IPS-18c (cell line): ENCODE measurements at regions not wholly inside any gene's neighbourhood (a gene's known extent, or its start where the extent isn't known, plus 50 kb on each side); places are given as distances from the start of the nearest gene placed in this dataset.
"Not testable (repeated sequence)": the region's sequence is repeated elsewhere in the genome, so short reads cannot be mapped to it uniquely, and the experiment has no call there.

Source experiments
- H3K4me3 ChIP-seq: 2 replicates; pipeline ENCODE4 v1.7.0; 2013; ENCODE audit warnings: low read depth, mild to moderate bottlenecking, low read length, moderate library complexity; ENCODE audit not compliant: insufficient read depth
- H3K9me3 ChIP-seq: one replicate; pipeline ENCODE4 v1.6.1; 2013; ENCODE audit warnings: mild to moderate bottlenecking, low read length, moderate library complexity; ENCODE audit not compliant: control insufficient read depth, insufficient read depth

GRCh38 chr16:33987348-33987963 is 528.0 kb downstream of the TP53TG3F start:
- not testable (repeated sequence) for H3K9me3 ChIP-seq, H3K4me3 ChIP-seq

DNA sequence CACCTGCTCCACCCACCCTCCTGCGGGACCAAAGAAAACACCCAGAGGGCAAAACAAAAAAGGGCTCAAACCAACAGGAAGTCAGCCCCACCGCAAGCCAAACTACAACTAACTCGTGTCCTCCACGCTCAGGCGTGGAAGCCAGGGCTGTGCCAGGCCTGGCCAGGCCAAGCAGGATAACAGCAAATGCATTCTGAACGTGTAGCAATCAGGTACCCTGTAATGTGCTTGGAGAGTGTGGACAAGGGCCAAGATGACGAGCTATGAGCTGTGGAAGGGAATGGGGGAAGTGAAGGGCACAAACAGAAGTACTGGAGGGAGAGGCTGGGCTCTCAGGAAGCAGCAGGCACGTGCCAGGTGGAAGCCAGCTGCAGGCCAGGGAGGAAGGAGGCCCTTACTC is 528.6 kb downstream of the TP53TG3F start:
- H3K4me3 ChIP-seq, H3K9me3 ChIP-seq: not testable (repeated sequence)

DNA sequence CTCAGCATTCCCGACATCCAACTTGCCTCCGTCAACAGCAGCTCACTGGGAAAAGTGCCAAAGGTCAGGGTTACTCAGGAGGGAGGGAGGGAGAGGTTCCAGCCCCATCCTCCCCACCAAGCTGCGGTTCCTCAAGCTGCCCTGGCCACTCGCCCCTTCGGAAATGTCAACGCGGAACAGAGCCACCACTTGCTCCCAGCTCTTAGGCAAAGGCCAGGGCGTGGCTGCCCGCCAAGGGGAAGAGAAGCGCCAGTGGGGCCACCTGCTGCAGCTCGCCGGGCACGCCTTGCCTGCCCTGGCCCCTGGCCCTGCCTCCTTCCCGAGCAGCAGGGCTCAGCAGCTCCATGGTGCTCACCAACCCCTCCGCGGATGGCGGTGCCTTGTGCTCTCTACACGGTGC is 531.1 kb downstream of the TP53TG3F start:
- not testable (repeated sequence) for H3K4me3 ChIP-seq, H3K9me3 ChIP-seq

GRCh38 chr16:33992513-33993177 is 533.2 kb downstream of the TP53TG3F start:
- H3K9me3 ChIP-seq, H3K4me3 ChIP-seq: not testable (repeated sequence)

DNA sequence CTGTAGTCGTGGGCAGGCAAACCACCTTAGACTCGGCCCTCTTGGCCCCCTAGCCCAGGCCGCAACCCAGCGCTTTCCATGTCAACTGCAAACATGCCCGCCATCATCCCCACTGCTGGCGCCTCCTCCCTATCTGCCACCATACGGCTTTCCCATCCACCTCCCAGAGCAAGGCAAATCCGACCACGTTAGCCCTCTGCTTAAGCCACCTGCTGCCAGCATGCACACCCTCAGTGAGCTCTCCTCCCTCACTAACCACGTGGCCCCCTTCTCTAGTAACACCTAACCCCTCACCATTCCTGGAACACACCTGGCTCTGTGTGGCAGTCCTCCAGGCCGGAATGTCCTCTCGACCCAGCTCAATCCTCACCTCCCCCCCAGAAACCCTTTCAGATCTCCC is 534.8 kb downstream of the TP53TG3F start:
- not testable (repeated sequence) for H3K4me3 ChIP-seq

GRCh38 chr16:33995821-33996372 is 536.5 kb downstream of the TP53TG3F start:
- H3K4me3 ChIP-seq, H3K9me3 ChIP-seq: not testable (repeated sequence)

More for the DNA sequence above, 534.8 kb downstream of the TP53TG3F start:
- not testable (repeated sequence) for H3K9me3 ChIP-seq

GRCh38 chr16:34001184-34001583 is 541.8 kb downstream of the TP53TG3F start:
- not testable (repeated sequence) for H3K9me3 ChIP-seq, H3K4me3 ChIP-seq

DNA sequence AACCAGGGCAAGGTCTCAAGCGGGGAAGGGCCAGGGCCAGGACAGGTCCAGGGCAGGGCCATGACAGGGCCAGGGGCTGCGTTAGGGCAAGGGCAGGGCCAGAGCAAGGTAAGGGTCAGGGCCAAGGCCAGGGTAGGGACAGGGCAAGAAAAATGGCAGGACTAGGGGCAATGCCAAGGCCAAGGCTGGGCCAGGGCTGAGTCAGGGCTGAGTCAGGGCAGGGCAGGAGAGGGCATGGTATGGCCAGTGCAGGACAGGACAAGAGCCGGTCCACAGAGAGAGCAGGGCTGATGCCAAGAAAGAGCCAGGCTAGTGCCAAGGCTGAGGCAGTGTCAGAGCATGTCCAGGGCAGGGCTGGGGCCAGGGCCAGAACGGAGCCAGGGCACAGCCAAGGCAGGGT is 542.5 kb downstream of the TP53TG3F start:
- H3K9me3 ChIP-seq, H3K4me3 ChIP-seq: not testable (repeated sequence)

GRCh38 chr16:34014841-34015820 is 555.7 kb downstream of the TP53TG3F start:
- H3K4me3 ChIP-seq, H3K9me3 ChIP-seq: not testable (repeated sequence)

GRCh38 chr16:34018277-34018676 is 558.9 kb downstream of the TP53TG3F start:
- H3K9me3 ChIP-seq, H3K4me3 ChIP-seq: not testable (repeated sequence)

GRCh38 chr16:34050787-34051320 is 591.4 kb downstream of the TP53TG3F start:
- Histone ChIP-seq H3K4me3 (no peak overlapping the region), H3K9me3 (peaks cover 15% of the 10 kb centered on the region)

DNA sequence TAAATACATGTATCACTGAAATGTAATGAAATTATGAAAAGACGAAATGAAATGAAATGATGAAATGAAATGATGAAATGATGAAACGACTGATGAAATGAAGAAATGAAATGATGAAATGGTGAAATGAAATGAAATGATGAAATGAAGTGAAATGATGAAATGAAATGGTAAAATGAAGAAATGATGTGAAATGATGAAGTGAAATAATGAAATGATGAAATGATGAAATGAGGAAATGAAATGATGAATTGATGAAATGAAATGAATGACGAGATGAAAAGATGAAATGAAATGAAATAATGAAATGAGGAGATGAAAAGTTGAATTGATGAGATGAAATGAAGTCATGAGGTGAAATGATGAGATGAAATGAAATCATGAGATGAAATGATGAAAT is 594.7 kb downstream of the TP53TG3F start:
- H3K4me3 ChIP-seq = no peak overlapping the region
- peaks cover 15% of the 10 kb centered on the region for H3K9me3 ChIP-seq

- H3K9me3 ChIP-seq = peaks cover 15% of the 10 kb centered on the region
Measured at GRCh38 chr16:34054969-34055368, 595.6 kb downstream of the TP53TG3F start.

DNA sequence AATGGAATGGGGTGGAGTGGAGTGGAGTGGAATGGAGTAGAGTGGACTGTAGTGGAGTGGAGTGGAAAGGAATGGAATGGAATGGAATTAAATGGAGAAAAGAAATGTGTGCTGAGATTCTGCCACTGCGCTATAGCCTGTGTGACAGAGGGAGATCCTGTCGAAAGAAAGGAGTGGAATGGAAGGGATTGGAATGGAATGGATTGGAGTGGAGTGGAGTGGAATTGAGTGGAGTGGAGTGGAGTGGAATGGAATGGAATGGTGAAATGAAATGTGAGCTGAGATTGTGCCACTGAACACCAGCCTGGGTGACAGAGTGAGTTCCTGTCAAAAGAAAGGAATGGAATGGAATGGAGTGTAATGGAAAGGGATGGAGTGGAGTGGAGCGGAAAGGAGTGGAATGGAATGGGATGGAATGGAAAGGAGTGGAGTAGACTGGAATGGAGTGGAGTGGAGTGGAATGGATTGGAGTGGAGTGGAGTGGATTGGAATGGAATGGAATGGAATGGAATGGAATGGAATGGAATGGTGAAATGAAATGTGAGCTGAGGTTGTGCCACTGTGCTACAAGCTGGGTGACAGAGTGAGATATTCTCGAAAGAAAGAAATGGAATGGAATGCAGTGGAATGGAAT is 603.3 kb downstream of the TP53TG3F start:
- peaks cover 32% of the 10 kb centered on the region for H3K9me3 ChIP-seq

More at GRCh38 chr16:34054969-34055368, 595.6 kb downstream of the TP53TG3F start:
- no peak overlapping the region for H3K4me3 ChIP-seq

DNA sequence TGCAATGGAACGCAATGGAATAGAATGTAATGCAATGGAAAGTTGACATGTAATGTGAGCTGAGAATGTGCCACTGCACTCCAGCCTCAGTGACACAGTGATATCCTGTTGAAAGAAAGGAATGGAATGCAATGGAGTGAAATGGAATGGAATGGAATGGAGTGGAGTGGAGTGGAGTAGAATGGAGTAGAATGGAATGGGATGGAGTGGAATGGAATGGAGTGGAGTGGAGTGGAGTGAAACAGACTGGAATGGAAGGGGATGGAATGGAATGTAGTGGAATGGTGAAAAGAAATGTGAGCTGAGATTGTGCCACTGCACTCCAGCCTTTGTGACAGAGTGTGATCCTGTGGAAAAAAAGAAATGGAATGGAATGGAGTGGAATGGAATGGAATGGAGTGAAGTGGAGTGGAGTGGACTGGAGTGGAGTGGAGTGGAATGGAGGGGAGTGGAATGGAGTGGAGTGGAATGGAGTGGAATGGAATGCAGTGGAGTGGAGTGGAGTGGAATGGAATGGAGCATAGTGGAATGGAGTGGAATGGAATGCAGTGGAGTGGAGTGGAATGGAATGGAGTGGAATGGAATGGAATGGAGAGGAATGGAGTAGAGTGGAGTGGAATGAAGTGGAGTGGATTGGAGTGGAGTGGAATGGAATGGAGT is 604.2 kb downstream of the TP53TG3F start:
- H3K4me3 ChIP-seq = not testable (repeated sequence)
- peaks cover 32% of the 10 kb centered on the region for H3K9me3 ChIP-seq

More for the DNA sequence above, 603.3 kb downstream of the TP53TG3F start:
- peak overlapping the region; percentile 21; the same call in 1 of the 2 replicates for H3K4me3 ChIP-seq

DNA sequence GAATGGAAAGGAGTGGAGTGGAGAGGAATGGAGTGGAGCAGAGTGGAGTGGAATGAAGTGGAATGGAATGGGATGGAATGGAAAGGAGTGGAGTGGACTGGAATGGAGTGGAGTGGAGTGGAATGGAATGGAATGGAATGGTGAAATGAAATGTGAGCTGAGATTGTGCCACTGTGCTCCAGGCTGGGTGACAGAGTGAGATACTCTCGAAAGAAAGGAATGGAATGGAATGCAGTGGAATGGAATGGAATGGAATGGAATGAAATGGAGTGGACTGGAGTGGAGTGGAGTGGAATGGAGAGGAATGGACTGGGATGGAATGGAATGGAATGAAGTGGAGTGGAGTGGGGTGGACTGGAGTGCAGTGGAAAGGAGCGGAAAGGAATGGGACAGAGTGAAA is 605.2 kb downstream of the TP53TG3F start:
- H3K4me3 ChIP-seq = not testable (repeated sequence)
- peaks cover 32% of the 10 kb centered on the region for H3K9me3 ChIP-seq
